SK-N-SH (cell line): ENCODE measurements at regions not wholly inside any gene's neighbourhood (a gene's known extent, or its start where the extent isn't known, plus 50 kb on each side); places are given as distances from the start of the nearest gene placed in this dataset.

Experiments used
- ELF1 ChIP-seq: IDR thresholded peaks from 2 replicates; pipeline ENCODE4 v1.4.0; 2012
- EZH2phosphoT487 ChIP-seq: fragments of 200-600 bp; sonication (generic); IDR thresholded peaks from 2 replicates; pipeline ENCODE4 v1.6.1; 2017; ENCODE audit warnings: low read depth, mixed run types, mild to moderate bottlenecking, antibody characterized with exemption, moderate library complexity, borderline replicate concordance
- MXI1 ChIP-seq: IDR thresholded peaks from 2 replicates; pipeline ENCODE4 v1.6.1; 2012; ENCODE audit warnings: mild to moderate bottlenecking, low read depth, low read length, improper control_type of control experiment
- NFIC ChIP-seq: IDR thresholded peaks from 2 replicates; pipeline ENCODE4 v1.4.0; 2012; ENCODE audit warnings: borderline replicate concordance
- POLR2AphosphoS5 ChIP-seq: IDR thresholded peaks from 2 replicates; pipeline ENCODE4 v1.6.1; 2012; ENCODE audit warnings: low read depth, low read length
- RAD21 ChIP-seq: IDR thresholded peaks from 2 replicates; pipeline ENCODE4 v1.6.1; 2012; ENCODE audit warnings: mild to moderate bottlenecking, low read length
- RFX5 ChIP-seq: IDR thresholded peaks from 2 replicates; pipeline ENCODE4 v1.6.1; 2012; ENCODE audit warnings: mild to moderate bottlenecking, improper control_type of control experiment, low read length
- SMC3 ChIP-seq: IDR thresholded peaks from 2 replicates; pipeline ENCODE4 v1.6.1; 2012; ENCODE audit warnings: low read depth, low read length, improper control_type of control experiment
- TEAD4 ChIP-seq: IDR thresholded peaks from 2 replicates; pipeline ENCODE4 v1.4.0; 2012; ENCODE audit warnings: mild to moderate bottlenecking, borderline replicate concordance; ENCODE audit not compliant: insufficient read depth
- TF ChIP-seq, protein P1 (sequence below): IDR thresholded peaks from 2 replicates; pipeline ENCODE4 v1.4.0; 2012; ENCODE audit warnings: low read depth, borderline replicate concordance
- TF ChIP-seq, protein P2 (sequence below): fragments of 200-600 bp; sonication (generic); IDR thresholded peaks from 2 replicates; pipeline ENCODE4 v1.6.1; 2017; ENCODE audit warnings: antibody characterized with exemption, mild to moderate bottlenecking, moderate library complexity
- TF ChIP-seq, protein P3 (sequence below): IDR thresholded peaks from 2 replicates; pipeline ENCODE4 v1.4.0; 2012; ENCODE audit warnings: low read depth
- TF ChIP-seq, protein P4 (sequence below): IDR thresholded peaks from 2 replicates; pipeline ENCODE4 v1.6.1; 2012; ENCODE audit warnings: mild to moderate bottlenecking, low read depth, low read length, moderate library complexity

DNA sequence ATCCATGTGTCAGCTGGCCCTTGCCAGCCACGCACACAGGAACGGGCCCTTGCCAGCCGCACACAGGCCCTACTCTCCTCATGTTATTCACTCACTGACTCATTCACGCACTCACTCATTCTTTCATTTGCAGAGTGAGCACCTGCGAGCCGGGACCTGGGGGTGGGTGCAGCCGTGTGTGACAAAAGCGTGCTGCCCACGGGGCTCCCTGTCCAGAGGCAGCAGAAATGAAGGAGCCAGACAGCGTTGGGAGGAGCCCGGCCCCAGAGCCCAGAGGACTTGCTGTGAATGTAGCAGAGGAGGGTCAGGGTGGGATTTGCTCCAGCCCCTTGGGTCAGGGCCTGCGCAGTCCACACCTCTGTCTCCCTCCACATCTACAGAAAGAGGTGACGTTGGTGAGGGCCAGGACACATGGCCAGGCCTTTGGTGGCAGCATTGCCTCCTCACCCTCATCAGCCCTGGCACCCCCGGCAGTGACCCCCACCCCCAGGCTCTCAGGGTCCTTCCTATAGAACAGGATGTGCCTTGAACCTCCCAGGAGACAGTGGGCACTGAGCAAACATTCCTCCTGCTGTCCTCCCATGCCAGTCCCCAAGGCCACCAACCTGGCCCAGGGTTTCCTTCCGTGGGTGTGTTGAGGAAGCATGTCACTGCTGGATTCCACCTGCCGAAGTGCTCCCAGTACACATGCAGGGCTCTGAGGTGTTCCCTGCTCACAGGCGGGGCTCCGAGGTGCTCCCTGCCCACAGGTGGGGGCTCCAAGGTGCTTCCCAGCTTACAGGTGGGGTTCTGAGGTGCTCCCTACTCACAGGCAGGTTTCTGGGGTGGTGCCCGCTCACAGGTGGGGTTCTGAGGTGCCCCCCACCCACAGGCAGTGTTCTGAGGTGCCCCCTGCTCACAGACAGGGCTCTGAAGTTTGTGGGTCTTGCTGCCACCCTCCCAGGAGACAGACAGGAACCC is 105.7 kb downstream of the HMX1 start:
- TF ChIP-seq POLR2AphosphoS5 (no peak), ELF1 (no peak), RAD21 (no peak), RFX5 (no peak), SMC3 (no peak), EZH2phosphoT487 (no peak), NFIC (no peak), MXI1 (no peak), TEAD4 (no peak)
- TF ChIP-seq, protein P1, sequence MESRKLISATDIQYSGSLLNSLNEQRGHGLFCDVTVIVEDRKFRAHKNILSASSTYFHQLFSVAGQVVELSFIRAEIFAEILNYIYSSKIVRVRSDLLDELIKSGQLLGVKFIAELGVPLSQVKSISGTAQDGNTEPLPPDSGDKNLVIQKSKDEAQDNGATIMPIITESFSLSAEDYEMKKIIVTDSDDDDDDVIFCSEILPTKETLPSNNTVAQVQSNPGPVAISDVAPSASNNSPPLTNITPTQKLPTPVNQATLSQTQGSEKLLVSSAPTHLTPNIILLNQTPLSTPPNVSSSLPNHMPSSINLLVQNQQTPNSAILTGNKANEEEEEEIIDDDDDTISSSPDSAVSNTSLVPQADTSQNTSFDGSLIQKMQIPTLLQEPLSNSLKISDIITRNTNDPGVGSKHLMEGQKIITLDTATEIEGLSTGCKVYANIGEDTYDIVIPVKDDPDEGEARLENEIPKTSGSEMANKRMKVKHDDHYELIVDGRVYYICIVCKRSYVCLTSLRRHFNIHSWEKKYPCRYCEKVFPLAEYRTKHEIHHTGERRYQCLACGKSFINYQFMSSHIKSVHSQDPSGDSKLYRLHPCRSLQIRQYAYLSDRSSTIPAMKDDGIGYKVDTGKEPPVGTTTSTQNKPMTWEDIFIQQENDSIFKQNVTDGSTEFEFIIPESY = no peak
- TF ChIP-seq, protein P2, sequence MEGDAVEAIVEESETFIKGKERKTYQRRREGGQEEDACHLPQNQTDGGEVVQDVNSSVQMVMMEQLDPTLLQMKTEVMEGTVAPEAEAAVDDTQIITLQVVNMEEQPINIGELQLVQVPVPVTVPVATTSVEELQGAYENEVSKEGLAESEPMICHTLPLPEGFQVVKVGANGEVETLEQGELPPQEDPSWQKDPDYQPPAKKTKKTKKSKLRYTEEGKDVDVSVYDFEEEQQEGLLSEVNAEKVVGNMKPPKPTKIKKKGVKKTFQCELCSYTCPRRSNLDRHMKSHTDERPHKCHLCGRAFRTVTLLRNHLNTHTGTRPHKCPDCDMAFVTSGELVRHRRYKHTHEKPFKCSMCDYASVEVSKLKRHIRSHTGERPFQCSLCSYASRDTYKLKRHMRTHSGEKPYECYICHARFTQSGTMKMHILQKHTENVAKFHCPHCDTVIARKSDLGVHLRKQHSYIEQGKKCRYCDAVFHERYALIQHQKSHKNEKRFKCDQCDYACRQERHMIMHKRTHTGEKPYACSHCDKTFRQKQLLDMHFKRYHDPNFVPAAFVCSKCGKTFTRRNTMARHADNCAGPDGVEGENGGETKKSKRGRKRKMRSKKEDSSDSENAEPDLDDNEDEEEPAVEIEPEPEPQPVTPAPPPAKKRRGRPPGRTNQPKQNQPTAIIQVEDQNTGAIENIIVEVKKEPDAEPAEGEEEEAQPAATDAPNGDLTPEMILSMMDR = no peak
- TF ChIP-seq, protein P3, sequence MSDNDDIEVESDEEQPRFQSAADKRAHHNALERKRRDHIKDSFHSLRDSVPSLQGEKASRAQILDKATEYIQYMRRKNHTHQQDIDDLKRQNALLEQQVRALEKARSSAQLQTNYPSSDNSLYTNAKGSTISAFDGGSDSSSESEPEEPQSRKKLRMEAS = no peak
- TF ChIP-seq, protein P4, sequence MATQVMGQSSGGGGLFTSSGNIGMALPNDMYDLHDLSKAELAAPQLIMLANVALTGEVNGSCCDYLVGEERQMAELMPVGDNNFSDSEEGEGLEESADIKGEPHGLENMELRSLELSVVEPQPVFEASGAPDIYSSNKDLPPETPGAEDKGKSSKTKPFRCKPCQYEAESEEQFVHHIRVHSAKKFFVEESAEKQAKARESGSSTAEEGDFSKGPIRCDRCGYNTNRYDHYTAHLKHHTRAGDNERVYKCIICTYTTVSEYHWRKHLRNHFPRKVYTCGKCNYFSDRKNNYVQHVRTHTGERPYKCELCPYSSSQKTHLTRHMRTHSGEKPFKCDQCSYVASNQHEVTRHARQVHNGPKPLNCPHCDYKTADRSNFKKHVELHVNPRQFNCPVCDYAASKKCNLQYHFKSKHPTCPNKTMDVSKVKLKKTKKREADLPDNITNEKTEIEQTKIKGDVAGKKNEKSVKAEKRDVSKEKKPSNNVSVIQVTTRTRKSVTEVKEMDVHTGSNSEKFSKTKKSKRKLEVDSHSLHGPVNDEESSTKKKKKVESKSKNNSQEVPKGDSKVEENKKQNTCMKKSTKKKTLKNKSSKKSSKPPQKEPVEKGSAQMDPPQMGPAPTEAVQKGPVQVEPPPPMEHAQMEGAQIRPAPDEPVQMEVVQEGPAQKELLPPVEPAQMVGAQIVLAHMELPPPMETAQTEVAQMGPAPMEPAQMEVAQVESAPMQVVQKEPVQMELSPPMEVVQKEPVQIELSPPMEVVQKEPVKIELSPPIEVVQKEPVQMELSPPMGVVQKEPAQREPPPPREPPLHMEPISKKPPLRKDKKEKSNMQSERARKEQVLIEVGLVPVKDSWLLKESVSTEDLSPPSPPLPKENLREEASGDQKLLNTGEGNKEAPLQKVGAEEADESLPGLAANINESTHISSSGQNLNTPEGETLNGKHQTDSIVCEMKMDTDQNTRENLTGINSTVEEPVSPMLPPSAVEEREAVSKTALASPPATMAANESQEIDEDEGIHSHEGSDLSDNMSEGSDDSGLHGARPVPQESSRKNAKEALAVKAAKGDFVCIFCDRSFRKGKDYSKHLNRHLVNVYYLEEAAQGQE = no peak
